KOPT-K1 (cell line): ENCODE measurements at regions not wholly inside any gene's neighbourhood (a gene's known extent, or its start where the extent isn't known, plus 50 kb on each side); places are given as distances from the start of the nearest gene placed in this dataset.
A peak's percentile ranks its signal among the peaks of the same experiment; 100 is the strongest.
"Not testable (repeated sequence)": the region's sequence is repeated elsewhere in the genome, so short reads cannot be mapped to it uniquely, and the experiment has no call there.

Source experiments
- H3K27ac ChIP-seq: fragments of 200-600 bp; sonication (generic); 2 replicates; pipeline ENCODE4 v1.5.1; 2016; ENCODE audit warnings: antibody characterized with exemption, mild to moderate bottlenecking, low read depth, low read length; ENCODE audit not compliant: poor library complexity, severe bottlenecking
- H3K36me3 ChIP-seq: fragments of 200-600 bp; sonication (generic); 2 replicates; pipeline ENCODE4 v1.5.1; 2017; ENCODE audit warnings: antibody characterized with exemption, mild to moderate bottlenecking, low read length, moderate library complexity; ENCODE audit not compliant: insufficient read depth
- H3K9me3 ChIP-seq: fragments of 200-600 bp; sonication (generic); 2 replicates; pipeline ENCODE4 v1.5.1; 2017; ENCODE audit warnings: antibody characterized with exemption, low read length, mild to moderate bottlenecking; ENCODE audit not compliant: insufficient read depth, poor library complexity, severe bottlenecking

- H3K27ac ChIP-seq = no peak overlapping the region
- peaks cover 14% of the 10 kb centered on the region for H3K36me3 ChIP-seq
- peaks cover 3% of the 10 kb centered on the region for H3K9me3 ChIP-seq
Measured at GRCh38 chr6:44003345-44004061, 123.7 kb downstream of the MRPL14 start.

- Histone ChIP-seq H3K9me3 (peaks cover 3% of the 10 kb centered on the region), H3K36me3 (peaks cover 14% of the 10 kb centered on the region), H3K27ac (no peak overlapping the region)
Measured at GRCh38 chr6:44002593-44003344, 124.5 kb downstream of the MRPL14 start.

- Histone ChIP-seq H3K27ac (peak overlapping the region; percentile 96), H3K9me3 (peaks cover 3% of the 10 kb centered on the region), H3K36me3 (peaks cover 14% of the 10 kb centered on the region)
Measured at GRCh38 chr6:44002067-44002592, 125.1 kb downstream of the MRPL14 start.

- Histone ChIP-seq H3K36me3 (peaks cover 14% of the 10 kb centered on the region), H3K27ac (peak overlapping the region; percentile 96), H3K9me3 (peaks cover 3% of the 10 kb centered on the region)
Measured at GRCh38 chr6:44001318-44002066, 125.8 kb downstream of the MRPL14 start.

GRCh38 chr6:44000164-44000842 lies 126.9 kb downstream of the MRPL14 start:
- peaks cover 14% of the 10 kb centered on the region for H3K36me3 ChIP-seq
- H3K9me3 ChIP-seq = peaks cover 3% of the 10 kb centered on the region
- H3K27ac ChIP-seq = peak overlapping the region; percentile 96

GRCh38 chr6:43999628-44000027 lies 127.6 kb downstream of the MRPL14 start:
- H3K36me3 ChIP-seq = peaks cover 14% of the 10 kb centered on the region
- H3K9me3 ChIP-seq = peaks cover 3% of the 10 kb centered on the region
- peak overlapping the region; percentile 96 for H3K27ac ChIP-seq

- not testable (repeated sequence) for H3K36me3 ChIP-seq, H3K9me3 ChIP-seq
- peak overlapping the region; percentile 96 for H3K27ac ChIP-seq
Measured at GRCh38 chr6:43998592-43999243, 128.5 kb downstream of the MRPL14 start.

- H3K9me3 ChIP-seq, H3K36me3 ChIP-seq: not testable (repeated sequence)
- peak overlapping the region; percentile 96 for H3K27ac ChIP-seq
Measured at GRCh38 chr6:43997990-43998585, 129.2 kb downstream of the MRPL14 start.

- Histone ChIP-seq H3K9me3 (peaks cover 3% of the 10 kb centered on the region), H3K27ac (no peak overlapping the region), H3K36me3 (no peaks in the 10 kb centered on the region)
Measured at GRCh38 chr6:43997345-43997677, 129.9 kb downstream of the MRPL14 start.

- H3K9me3 ChIP-seq = peaks cover 3% of the 10 kb centered on the region
- no peak overlapping the region for H3K27ac ChIP-seq
- H3K36me3 ChIP-seq = no peaks in the 10 kb centered on the region
Measured at GRCh38 chr6:43996618-43997344, 130.5 kb downstream of the MRPL14 start.

GRCh38 chr6:43995137-43995536 lies 132.1 kb downstream of the MRPL14 start:
- Histone ChIP-seq H3K27ac (no peak overlapping the region), H3K9me3 (peaks cover 3% of the 10 kb centered on the region), H3K36me3 (no peaks in the 10 kb centered on the region)

- Histone ChIP-seq H3K9me3 (peaks cover 1% of the 10 kb centered on the region), H3K27ac (peak overlapping the region; percentile 2), H3K36me3 (no peaks in the 10 kb centered on the region)
Measured at GRCh38 chr6:43993881-43994523, 133.2 kb downstream of the MRPL14 start.
